ENCODE measurements at regions not wholly inside any gene's neighbourhood (a gene's known extent, or its start where the extent isn't known, plus 50 kb on each side); places are given as distances from the start of the nearest gene placed in this dataset.

DNA sequence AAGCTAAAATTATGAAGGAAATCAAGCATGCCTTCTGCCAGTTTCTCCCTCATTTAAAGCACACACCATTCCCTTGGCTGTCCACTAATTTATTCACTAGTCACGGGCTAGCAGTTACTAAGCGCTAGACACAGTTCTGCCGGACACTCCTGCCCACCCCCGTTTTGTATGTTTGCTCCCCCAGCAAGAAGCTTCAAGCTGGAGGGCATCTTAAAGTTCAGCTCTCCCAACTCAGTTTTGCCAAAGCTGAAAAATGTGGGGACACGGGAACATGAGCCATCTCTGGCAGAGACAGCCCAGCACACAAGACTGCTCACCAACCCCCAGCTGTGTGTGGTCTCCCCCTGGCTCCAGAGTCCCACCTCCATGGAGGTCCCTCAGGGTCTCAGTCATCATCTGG is 263.6 kb downstream of the BRD1 start:
- no peak for DNase-seq

- no peak for DNase-seq
Observed at GRCh38 chr22:49562685-49563249, 264.9 kb downstream of the BRD1 start.

DNA sequence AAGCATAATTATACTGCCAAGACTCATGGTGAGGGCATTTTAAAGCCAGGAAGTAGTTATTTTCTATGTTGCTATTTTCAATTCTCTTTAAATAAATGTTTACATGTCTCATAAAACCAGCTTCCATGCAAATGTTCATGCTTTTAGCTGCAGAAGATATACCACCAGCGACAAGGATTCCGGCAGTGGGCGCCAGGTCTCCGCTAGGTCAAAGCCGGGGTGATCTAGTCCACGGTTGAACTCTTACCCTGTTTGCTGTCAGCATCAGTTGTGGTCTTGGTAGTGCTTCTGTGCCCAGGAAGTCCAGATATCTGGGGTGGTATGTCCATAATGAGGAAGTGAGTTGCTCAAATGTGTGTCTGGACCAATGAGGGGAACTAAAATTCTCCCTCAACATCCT is 265.7 kb downstream of the BRD1 start:
- DNase-seq = no peak

DNA sequence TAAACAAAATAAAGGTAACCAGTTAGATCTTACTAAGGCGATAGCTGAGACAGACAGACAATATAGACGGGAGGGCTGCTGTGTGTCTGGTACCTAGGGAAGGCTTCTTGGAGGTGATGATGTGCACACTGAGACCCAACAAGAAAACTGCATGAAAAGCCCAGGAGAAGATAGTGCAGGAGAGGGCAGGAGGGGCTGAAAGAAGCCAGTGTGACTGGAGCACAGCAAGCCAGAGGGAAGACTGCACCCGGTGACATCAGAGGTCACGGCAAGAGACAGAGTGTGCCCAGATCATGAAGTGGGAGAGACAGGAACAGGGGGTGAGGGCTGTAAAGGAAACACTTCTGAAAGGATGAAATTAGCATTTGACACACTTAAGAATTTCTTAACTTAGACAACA is 266.3 kb downstream of the BRD1 start:
- no peak for DNase-seq

DNA sequence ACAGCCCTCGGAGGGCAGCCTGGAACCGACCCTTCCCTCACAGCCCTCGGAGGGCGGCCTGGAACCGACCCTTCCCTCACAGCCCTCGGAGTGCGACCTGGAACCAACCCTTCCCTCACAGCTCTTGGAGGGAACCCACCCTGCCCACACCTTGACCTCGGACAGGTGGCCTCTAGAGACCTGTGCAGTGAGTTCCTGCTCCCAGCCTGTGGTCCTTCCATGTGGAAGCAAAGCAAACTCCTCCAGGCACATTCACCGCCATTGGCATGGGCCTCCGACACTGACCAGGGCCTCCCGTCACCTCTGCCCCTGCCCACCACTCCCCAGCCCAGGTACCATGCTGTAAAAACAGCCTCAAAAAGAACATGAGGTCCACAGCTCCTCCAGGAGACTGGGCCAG is 272.1 kb downstream of the BRD1 start:
- no peak for DNase-seq

- no peak for DNase-seq
Observed at GRCh38 chr22:49554741-49555140, 272.9 kb downstream of the BRD1 start.

DNA sequence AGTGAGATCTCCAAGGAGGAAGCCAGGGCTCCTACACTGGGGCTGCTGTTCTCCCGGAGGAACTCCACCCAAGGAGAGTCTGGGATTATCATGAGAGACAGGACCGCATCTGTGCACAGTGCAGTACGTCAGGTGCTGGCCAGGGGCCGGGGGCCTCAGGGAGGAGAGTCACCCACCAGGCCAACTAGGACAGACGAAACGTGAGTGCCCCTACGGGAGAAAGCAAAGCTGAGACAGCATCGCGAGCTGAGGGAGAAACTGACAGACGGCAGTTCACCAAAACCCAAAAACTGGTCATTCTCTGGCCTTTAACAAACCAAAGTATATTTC is 273.4 kb downstream of the BRD1 start:
- no peak for DNase-seq

GRCh38 chr22:49553518-49554295 is 274.0 kb downstream of the BRD1 start:
- DNase-seq = no peak

DNA sequence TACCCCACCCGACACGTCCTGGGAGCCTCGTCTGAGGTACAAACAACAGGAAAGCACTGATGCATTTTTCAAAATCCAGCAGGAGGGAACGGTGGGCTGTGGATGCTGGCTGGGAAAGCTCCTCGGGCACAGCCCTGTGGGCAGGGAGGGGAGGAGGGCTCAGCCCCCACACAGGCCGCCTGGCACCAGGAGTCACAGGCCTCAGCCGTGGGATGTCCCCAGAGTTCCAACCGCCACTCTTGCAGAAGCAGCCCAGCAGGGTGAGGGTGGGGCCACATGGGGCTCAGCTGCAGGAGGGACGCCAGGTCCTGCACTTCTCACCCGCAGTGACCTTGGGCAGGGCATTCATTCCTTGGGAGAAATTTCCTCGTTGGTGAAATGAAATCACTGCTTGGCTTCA is 274.6 kb downstream of the BRD1 start:
- no peak for DNase-seq

GRCh38 chr22:49551897-49552614 is 275.6 kb downstream of the BRD1 start:
- no peak for DNase-seq

DNA sequence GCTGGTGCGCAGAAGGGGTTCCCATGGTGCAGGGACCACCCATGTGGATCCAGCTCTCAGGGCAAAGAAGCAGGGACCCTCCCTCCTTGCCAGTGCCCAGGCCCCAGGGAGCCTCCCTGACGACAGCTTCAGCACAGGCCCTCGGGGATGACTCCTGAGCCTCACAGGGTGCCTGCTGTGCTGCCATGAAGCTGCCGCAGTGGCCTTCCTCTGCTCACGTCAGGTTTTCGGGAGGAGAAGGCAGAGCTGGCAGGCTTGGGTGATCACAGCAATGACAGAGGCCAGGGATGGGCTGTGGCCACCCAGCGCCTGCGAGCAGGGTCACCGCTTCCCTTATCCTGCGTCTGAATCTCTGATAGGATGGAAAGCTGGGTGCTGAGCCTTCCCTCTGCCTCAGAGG is 276.2 kb downstream of the BRD1 start:
- no peak for DNase-seq

DNA sequence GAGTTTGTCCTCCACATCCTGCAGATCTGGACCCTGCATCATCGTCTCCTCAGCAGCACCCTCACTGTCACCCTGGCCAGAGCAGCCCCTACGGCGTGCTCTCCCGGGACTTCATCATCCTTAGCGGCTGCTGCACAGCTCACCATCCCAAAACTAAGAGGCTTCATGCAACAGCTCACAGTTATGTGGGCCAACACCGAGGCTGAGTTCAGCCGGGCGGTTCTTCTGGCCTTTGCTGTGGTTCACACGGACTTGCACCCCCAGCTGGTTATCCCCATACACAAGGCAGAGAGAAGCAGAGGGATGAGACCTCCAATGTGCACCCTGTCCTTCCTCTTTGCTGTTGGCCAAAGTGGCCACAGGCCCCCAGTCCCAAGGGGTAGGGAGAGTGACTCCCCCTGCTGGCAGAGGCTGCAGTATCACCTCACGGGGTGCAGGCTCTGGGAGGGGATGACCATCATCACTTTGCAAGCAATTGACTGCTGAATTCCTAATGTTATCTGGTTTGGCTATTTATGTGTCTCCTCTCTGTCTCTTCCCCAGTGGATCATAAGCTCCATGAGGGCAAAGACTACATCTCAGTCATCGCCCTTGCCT is 276.8 kb downstream of the BRD1 start:
- DNase-seq = no peak

DNA sequence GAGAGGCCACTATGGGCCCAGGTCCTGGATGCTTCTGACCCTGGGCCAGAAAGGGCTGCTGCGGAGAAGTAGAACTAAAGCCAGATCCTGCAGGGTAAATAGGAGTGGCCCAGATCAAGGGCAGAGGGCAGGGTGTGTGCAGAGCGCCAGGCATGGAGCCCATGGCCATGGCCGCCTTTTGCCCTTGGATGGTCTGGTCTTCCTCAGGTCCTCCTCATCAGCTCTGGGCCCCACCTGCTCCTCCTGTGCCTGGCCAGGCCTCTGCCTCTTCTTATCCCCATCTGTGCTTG is 277.6 kb downstream of the BRD1 start:
- DNase-seq = no peak

- no peak for DNase-seq
Observed at GRCh38 chr22:49549256-49550140, 278.2 kb downstream of the BRD1 start.

DNA sequence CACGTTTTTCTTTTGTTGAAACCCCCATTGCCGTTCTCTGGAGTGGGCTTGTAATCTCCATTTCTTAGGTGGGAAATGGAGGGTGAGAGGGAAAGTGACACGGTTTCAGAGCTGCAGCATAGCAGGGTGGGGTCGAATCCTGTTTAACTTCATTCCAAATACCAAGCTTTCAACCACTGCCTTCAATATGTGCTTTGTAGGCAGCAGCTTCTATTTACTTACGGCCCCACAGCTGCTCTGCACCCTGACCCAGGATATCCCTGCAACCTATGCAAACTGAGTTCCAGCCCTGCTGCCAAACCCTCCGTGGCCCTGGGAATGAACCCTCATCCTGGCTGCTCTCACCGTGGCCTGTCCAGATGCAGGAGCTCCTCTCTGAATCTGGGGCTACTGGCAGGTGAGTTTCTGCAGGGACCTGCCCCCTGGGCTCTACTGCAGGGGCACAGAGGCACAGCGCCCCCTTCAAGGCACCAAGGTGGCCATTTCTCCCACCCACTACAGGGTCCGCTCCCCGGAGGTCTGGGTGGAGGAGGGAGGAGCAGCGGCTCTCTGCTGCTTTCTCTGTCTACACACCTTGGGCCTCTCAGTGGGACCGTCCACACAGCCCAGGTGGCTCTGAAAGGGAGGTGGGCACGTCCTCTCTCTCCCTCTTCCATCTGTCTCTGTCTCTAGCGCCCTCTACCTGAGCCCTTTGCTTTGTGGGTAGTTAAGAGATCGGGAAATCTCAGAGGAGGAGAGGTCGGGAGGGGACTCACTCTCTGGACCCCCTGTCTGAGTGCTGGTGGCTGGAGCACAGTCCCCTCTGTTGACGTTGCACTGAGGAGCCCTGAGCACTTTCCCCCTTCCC is 279.1 kb downstream of the BRD1 start:
- DNase-seq = no peak

DNA sequence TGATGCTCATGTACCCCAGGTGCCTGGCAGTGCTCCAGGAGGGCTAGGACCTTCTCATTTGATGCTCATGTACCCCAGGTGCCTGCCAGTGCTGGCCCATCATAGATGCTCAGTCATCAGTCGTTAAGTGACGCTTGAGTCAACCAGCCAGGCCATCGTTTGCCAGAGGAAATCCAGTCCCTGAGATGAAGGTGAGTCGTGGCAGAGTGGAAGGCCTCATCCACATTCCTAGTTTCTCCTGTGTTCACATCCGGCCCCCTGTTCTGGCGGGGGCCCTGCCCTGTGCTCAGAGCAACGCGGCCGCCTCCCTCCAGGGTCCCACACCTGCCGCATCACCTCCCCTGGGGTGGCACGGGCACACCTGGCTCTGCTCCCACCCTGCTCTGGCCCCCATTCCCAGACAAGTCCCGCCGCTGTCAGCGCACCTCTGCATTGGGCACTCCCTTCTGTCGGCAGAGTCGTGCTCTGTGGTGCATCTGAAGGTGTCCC is 279.9 kb downstream of the BRD1 start:
- peak; percentile 23 for DNase-seq

DNA sequence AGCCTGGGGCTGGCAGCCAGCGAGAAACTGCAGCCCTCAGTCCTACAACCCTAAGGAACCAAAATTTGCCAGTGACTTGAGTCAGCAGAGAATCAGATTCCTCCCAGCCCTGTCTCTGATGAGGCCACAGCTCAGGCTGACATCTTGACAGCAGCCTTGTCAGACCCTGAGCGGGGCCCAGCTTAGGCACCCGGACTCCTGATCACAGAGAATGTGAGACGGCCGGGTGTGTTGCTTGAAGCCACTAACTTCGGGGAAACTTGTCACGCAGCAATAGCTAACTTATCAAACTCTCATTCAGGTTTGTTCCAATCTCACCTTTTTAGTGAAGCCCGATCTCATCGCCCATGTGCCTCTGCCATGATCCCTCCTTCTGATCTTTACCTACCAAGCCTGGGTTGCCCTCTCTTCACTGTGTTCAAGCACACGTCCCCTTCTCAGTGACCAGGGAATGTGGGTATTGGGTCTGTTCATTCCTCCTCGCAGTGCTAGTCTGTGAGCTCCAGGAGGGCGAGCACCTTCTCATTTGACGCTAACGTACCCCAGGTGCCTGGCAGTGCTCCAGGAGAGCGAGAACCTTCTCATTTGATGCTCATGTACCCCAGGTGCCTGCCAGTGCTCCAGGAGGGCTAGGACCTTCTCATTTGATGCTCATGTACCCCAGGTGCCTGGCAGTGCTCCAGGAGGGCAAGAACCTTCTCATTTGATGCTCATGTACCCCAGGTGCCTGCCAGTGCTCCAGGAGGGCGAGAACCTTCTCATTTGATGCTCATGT is 280.7 kb downstream of the BRD1 start:
- peak; percentile 10 for DNase-seq

DNA sequence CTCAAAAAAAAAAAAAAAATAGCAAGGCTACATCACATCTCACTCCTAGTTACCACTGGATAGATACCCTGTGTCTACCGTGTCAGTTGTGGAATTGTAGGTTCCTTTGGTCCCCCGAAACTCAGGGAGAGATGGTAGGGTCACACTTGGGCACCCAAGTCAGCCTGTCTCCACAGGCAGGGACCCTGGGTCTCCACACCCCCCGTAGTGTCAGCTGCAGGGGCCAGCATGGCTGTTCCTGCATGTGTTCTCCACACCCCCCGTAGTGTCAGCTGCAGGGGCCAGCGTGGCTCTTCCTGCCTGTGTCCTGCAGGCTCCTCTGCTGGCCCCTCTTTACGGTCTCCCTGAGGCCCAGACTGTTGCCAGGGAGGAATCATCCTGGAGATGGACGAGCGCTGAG is 282.1 kb downstream of the BRD1 start:
- DNase-seq = no peak

GRCh38 chr22:49544286-49544685 is 283.4 kb downstream of the BRD1 start:
- no peak for DNase-seq

- DNase-seq = no peak
Observed at GRCh38 chr22:49543876-49544275, 283.8 kb downstream of the BRD1 start.

DNA sequence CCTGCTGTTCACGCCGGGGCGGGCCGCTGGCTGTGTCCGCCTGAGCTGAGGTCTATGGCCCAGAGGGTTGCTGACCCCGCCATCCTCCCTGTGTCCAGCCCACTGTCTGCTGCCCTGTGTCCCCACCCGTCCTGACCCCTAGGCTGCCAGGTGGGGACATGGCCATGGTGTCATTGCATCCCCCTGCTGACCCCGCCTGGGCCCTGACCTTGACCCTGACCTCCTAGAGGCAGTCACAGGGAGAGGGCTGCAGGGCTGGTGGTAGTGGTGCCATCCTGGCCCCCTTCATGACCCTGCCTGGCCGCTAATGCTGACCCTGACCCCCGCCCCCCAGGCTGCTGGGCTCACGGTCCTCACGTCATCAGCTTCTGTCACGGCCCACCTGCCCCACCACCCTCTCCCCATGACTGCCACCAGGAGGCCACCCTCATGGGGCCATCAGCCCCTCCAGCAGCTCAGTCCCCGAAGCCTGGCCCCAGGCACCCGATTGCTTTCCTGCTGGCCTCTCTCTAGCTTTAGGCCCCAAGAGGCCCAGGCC is 285.9 kb downstream of the BRD1 start:
- no peak for DNase-seq

All from NCI-H345 (cell line).